IMR-90 (cell line): ENCODE measurements at regions not wholly inside any gene's neighbourhood (a gene's known extent, or its start where the extent isn't known, plus 50 kb on each side); places are given as distances from the start of the nearest gene placed in this dataset.

Experiments
- NFE2L2 ChIP-seq: fragments of 150-350 bp; IDR thresholded peaks from 2 replicates; pipeline ENCODE4 v1.6.1; 2016; ENCODE audit warnings: low read depth, mild to moderate bottlenecking, low read length
- POLR2A ChIP-seq: IDR thresholded peaks from 2 replicates; pipeline ENCODE4 v1.6.1; 2012; ENCODE audit warnings: mild to moderate bottlenecking, low read depth, low read length
- RAD21 ChIP-seq: IDR thresholded peaks from 2 replicates; pipeline ENCODE4 v1.6.1; 2012; ENCODE audit warnings: low read length, improper control_type of control experiment
- SMC3 ChIP-seq: fragments of 150-350 bp; IDR thresholded peaks from 2 replicates; pipeline ENCODE4 v1.6.1; 2016; ENCODE audit warnings: low read depth, mild to moderate bottlenecking, antibody characterized with exemption, low read length, moderate library complexity
- TF ChIP-seq, protein P1 (sequence below): conservative IDR thresholded peaks from 2 replicates; pipeline ENCODE4 v1.5.1; 2012; ENCODE audit warnings: mild to moderate bottlenecking, low read depth, low read length, improper control_type of control experiment

DNA sequence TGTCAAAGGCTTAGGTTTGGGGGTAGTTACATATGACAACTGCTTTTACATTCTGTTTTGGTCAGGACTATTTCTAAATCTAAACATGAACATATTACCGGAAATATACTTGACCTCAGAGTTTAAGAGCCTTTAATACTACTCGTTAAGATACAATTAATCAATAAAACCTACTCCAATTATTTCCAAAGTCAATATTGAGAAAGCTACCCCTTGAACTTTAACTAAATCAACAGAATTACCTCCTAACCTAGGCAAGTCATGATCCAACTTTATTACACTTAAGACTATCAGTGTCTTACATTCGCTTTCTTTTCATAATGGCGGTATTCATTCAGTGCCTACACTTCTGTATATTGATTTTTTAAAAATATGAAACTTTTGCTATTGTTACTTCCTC, 107.7 kb downstream of the RAP2B start:
- TF ChIP-seq, protein P1, sequence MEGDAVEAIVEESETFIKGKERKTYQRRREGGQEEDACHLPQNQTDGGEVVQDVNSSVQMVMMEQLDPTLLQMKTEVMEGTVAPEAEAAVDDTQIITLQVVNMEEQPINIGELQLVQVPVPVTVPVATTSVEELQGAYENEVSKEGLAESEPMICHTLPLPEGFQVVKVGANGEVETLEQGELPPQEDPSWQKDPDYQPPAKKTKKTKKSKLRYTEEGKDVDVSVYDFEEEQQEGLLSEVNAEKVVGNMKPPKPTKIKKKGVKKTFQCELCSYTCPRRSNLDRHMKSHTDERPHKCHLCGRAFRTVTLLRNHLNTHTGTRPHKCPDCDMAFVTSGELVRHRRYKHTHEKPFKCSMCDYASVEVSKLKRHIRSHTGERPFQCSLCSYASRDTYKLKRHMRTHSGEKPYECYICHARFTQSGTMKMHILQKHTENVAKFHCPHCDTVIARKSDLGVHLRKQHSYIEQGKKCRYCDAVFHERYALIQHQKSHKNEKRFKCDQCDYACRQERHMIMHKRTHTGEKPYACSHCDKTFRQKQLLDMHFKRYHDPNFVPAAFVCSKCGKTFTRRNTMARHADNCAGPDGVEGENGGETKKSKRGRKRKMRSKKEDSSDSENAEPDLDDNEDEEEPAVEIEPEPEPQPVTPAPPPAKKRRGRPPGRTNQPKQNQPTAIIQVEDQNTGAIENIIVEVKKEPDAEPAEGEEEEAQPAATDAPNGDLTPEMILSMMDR = no peak
- TF ChIP-seq POLR2A (no peak), RAD21 (no peak), NFE2L2 (no peak), SMC3 (no peak)
